ENCODE measurements at regions not wholly inside any gene's neighbourhood (a gene's known extent, or its start where the extent isn't known, plus 50 kb on each side); places are given as distances from the start of the nearest gene placed in this dataset.
"Not testable (repeated sequence)": the region's sequence is repeated elsewhere in the genome, so short reads cannot be mapped to it uniquely, and the experiment has no call there.

- not testable (repeated sequence) for TF ChIP-seq CTCF, POLR2A, EP300 (IDR thresholded peaks at IDR 0.05)
Observed at GRCh38 chr15:22255606-22256005, 175.3 kb downstream of the OR4M2 start.

Measured in ovary (tissue), 3 donors.